ENCODE measurements at regions not wholly inside any gene's neighbourhood (a gene's known extent, or its start where the extent isn't known, plus 50 kb on each side); places are given as distances from the start of the nearest gene placed in this dataset.

- H3K4me2 ChIP-seq (ENCODE audit: low read depth, low read length): no peak overlapping the region
- H3K79me1 ChIP-seq (ENCODE audit: low read depth in 1 of 2, low read length in 2 of 2): no peaks in the 10 kb centered on the region
- no peak overlapping the region for H2BK20ac ChIP-seq (ENCODE audit: low read depth, low read length)
- H4K91ac ChIP-seq (ENCODE audit: insufficient read depth, low read depth, low read length): no peak overlapping the region
- BruUV-seq (replicated peaks): no TSS peak
- H3K4ac ChIP-seq (ENCODE audit: low read depth, low read length): no peak overlapping the region
- no peak overlapping the region for H3K4me3 ChIP-seq (ENCODE audit: insufficient read depth, low read depth, low read length)
- intact Hi-C loops (cut with micrococcal nuclease) (no loop called here), in situ Hi-C loops (cut with MboI; ENCODE audit: low sequenced_read_pairs) (no loop called here), dilution Hi-C loops (cut with HindIII; ENCODE audit: low sequenced_read_pairs, unreplicated experiment) (no loop called here)
- 29 to 100% methylated on average over 1 of the region's 1 CpG for WGBS, 2 experiments (ENCODE audit: extremely low coverage in 2 of 2, insufficient read length in 1 of 2)
- no peak for DNase-seq
- H2BK120ac ChIP-seq (ENCODE audit: low read depth, low read length): no peak overlapping the region
- no peak overlapping the region for H2BK15ac ChIP-seq (ENCODE audit: low read depth, low read length)
- no peak overlapping the region for H3K23ac ChIP-seq (ENCODE audit: low read depth, low read length)
- no peaks in the 10 kb centered on the region for H4K20me1 ChIP-seq (ENCODE audit: insufficient read depth, low read length)
- H3K36me3 ChIP-seq (ENCODE audit: control insufficient read depth, insufficient read depth, low read length): no peaks in the 10 kb centered on the region
- no peak overlapping the region for H2AFZ ChIP-seq (replicated peaks; ENCODE audit: low read length, poor library complexity)
- no peaks in the 10 kb centered on the region for H3K9me1 ChIP-seq (ENCODE audit: insufficient read depth, low read length)
- TF ChIP-seq NFE2L2 (IDR thresholded peaks at IDR 0.05; ENCODE audit: low read depth, low read length) (no peak), RAD21 (IDR thresholded peaks at IDR 0.05; ENCODE audit: low read length) (no peak), MAZ (IDR thresholded peaks at IDR 0.05; ENCODE audit: borderline replicate concordance, low read depth, low read length) (no peak), MXI1 (IDR thresholded peaks at IDR 0.05; ENCODE audit: borderline replicate concordance, low read depth, low read length) (no peak), CTCF (conservative IDR thresholded peaks at IDR 0.05; ENCODE audit: low read depth, low read length) (no peak), RFX5 (IDR thresholded peaks at IDR 0.05; ENCODE audit: low read depth, low read length) (no peak), BHLHE40 (IDR thresholded peaks at IDR 0.05; ENCODE audit: low read depth, low read length) (no peak), POLR2A (IDR thresholded peaks at IDR 0.05; ENCODE audit: low read depth, low read length) (no peak), CHD1 (IDR thresholded peaks at IDR 0.05; ENCODE audit: low read depth, low read length) (no peak), USF2 (IDR thresholded peaks at IDR 0.05; ENCODE audit: low read depth, low read length) (no peak), FOS (IDR thresholded peaks at IDR 0.05; ENCODE audit: low read depth, low read length) (no peak), ELK1 (IDR thresholded peaks at IDR 0.05; ENCODE audit: borderline replicate concordance, low read depth, low read length) (no peak)
- no peak overlapping the region for H2AK5ac ChIP-seq (ENCODE audit: low read depth, low read length)
- H4K5ac ChIP-seq (ENCODE audit: low read depth, low read length): no peak overlapping the region
- no peak overlapping the region for H3K18ac ChIP-seq (ENCODE audit: low read depth, low read length)
- ChIA-PET CTCF (no interaction called here), POLR2A (ENCODE audit: unreplicated experiment) (no interaction called here)
- no peak overlapping the region for H3K9ac ChIP-seq (ENCODE audit: low read depth, low read length)
- H3K14ac ChIP-seq (replicated peaks; ENCODE audit: low read depth, low read length): no peak overlapping the region
- no peak overlapping the region for H2BK5ac ChIP-seq (ENCODE audit: low read depth, low read length, poor library complexity, severe bottlenecking)
- H3K27ac ChIP-seq (ENCODE audit: insufficient read depth, low read length): no peak overlapping the region
- H2AK9ac ChIP-seq (replicated peaks; ENCODE audit: low read depth, low read length, poor library complexity): no peak overlapping the region
- no peak overlapping the region for H4K8ac ChIP-seq (ENCODE audit: low read depth in 2 of 2, low read length in 2 of 2)
- H3K56ac ChIP-seq (ENCODE audit: extremely low read depth, insufficient read depth, low read length): no peak overlapping the region
- no peaks in the 10 kb centered on the region for H3K27me3 ChIP-seq (ENCODE audit: control insufficient read depth, insufficient read depth, low read length)
- no peaks in the 10 kb centered on the region for H3K4me1 ChIP-seq (ENCODE audit: control insufficient read depth, insufficient read depth, low read length)
- no peak for ATAC-seq (ENCODE audit: low read depth)
- no peaks in the 10 kb centered on the region for H3K9me3 ChIP-seq (ENCODE audit: control insufficient read depth, insufficient read depth, low read length)
Measured at GRCh38 chr3:115418583-115418982, 204.7 kb upstream of the GAP43 start.
